HCT116 (cell line): ENCODE measurements at regions not wholly inside any gene's neighbourhood (a gene's known extent, or its start where the extent isn't known, plus 50 kb on each side); places are given as distances from the start of the nearest gene placed in this dataset.

Experiments
- CTCF ChIP-seq, 3 experiments: fragments of 200-600 bp in 1 of 3; sonication (generic) in 1 of 3; IDR thresholded peaks in 2 of 3; conservative IDR thresholded peaks in 1 of 3; 2 replicates each; pipeline ENCODE4 v1.5.1; 2012 to 2017; ENCODE audit warnings: low read depth in 2 of 3, low read length in 2 of 3, antibody characterized with exemption in 1 of 3, borderline replicate concordance in 1 of 3, control low read depth in 1 of 3, mild to moderate bottlenecking in 1 of 3, mixed read lengths in 1 of 3, mixed run types in 1 of 3, moderate library complexity in 1 of 3; ENCODE audit not compliant: insufficient read depth in 1 of 3
- EZH2phosphoT487 ChIP-seq: fragments of 200-600 bp; IDR thresholded peaks from 2 replicates; pipeline ENCODE4 v1.6.1; 2018; ENCODE audit warnings: antibody characterized with exemption, borderline replicate concordance

- no peak for TF ChIP-seq EZH2phosphoT487
- no peak for TF ChIP-seq CTCF (IDR thresholded peaks at IDR 0.05 in 2 of 3, conservative IDR thresholded peaks at IDR 0.05 in 1 of 3; ENCODE audit: borderline replicate concordance in 1 of 3, insufficient read depth in 1 of 3, low read depth in 2 of 3, low read length in 2 of 3)
These were observed 245.0 kb downstream of the TAF11L14 start for GRCh38 chr5:17879276-17879675.
